Progenitor cell of endocrine pancreas (in vitro differentiated cells): ENCODE measurements at regions not wholly inside any gene's neighbourhood (a gene's known extent, or its start where the extent isn't known, plus 50 kb on each side); places are given as distances from the start of the nearest gene placed in this dataset.

Experiments used
- DNase-seq: peaks from one replicate; pipeline ENCODE4 v3.0.0; 2021; ENCODE audit warnings: low spot score; ENCODE audit not compliant: unreplicated experiment
- H3K27ac Mint-ChIP-seq: 2 replicates; pipeline ENCODE4 v1.8.0; 2021; ENCODE audit warnings: mild to moderate bottlenecking, moderate library complexity, mixed read lengths
- H3K27me3 Mint-ChIP-seq: 2 replicates; pipeline ENCODE4 v1.8.0; 2021; ENCODE audit warnings: mixed read lengths
- H3K36me3 Mint-ChIP-seq: 2 replicates; pipeline ENCODE4 v1.8.0; 2022; ENCODE audit warnings: mixed read lengths; ENCODE audit not compliant: insufficient read depth
- H3K4me1 Mint-ChIP-seq: 2 replicates; pipeline ENCODE4 v1.8.0; 2021; ENCODE audit warnings: low read depth, mixed read lengths
- H3K4me3 Mint-ChIP-seq: 2 replicates; pipeline ENCODE4 v1.8.0; 2021; ENCODE audit warnings: low read depth, mild to moderate bottlenecking, moderate library complexity, mixed read lengths
- H3K9me3 Mint-ChIP-seq: 2 replicates; pipeline ENCODE4 v1.8.0; 2021; ENCODE audit warnings: low read depth, mixed read lengths
- CTCF ChIP-seq: fragments of 200-600 bp; sonication (generic); IDR thresholded peaks from one replicate; pipeline ENCODE4 v1.5.0; 2021; ENCODE audit warnings: antibody characterized with exemption, mild to moderate bottlenecking; ENCODE audit not compliant: unreplicated experiment

- no peak overlapping the region for H3K27ac Mint-ChIP-seq
- no peaks in the 10 kb centered on the region for H3K4me1 Mint-ChIP-seq
- H3K27me3 Mint-ChIP-seq: no peaks in the 10 kb centered on the region
- no peak overlapping the region for H3K4me3 Mint-ChIP-seq
- H3K36me3 Mint-ChIP-seq: no peaks in the 10 kb centered on the region
- DNase-seq: no peak
- no peak for TF ChIP-seq CTCF
- H3K9me3 Mint-ChIP-seq: no peaks in the 10 kb centered on the region
Observed at GRCh38 chr2:104572834-104573233, 281.1 kb upstream of the POU3F3 start.

- Mint-ChIP-seq H3K27me3 (no peaks in the 10 kb centered on the region), H3K4me1 (no peaks in the 10 kb centered on the region), H3K4me3 (no peak overlapping the region), H3K27ac (no peak overlapping the region), H3K36me3 (no peaks in the 10 kb centered on the region), H3K9me3 (no peaks in the 10 kb centered on the region)
- TF ChIP-seq CTCF: no peak
- no peak for DNase-seq
Observed at GRCh38 chr2:104574367-104574766, 279.5 kb upstream of the POU3F3 start.

GRCh38 chr2:104577143-104577542 is 276.8 kb upstream of the POU3F3 start:
- no peak overlapping the region for H3K27ac Mint-ChIP-seq
- no peak for TF ChIP-seq CTCF
- H3K36me3 Mint-ChIP-seq: no peaks in the 10 kb centered on the region

GRCh38 chr2:104582471-104582870 is 271.4 kb upstream of the POU3F3 start:
- Mint-ChIP-seq H3K4me1 (peaks cover 18% of the 10 kb centered on the region), H3K4me3 (no peak overlapping the region), H3K27me3 (no peaks in the 10 kb centered on the region), H3K36me3 (no peaks in the 10 kb centered on the region), H3K9me3 (no peaks in the 10 kb centered on the region), H3K27ac (no peak overlapping the region)
- no peak for DNase-seq
- TF ChIP-seq CTCF: no peak

More at GRCh38 chr2:104577143-104577542, 276.8 kb upstream of the POU3F3 start:
- no peak for DNase-seq
- peaks cover under 1% of the 10 kb centered on the region for H3K4me1 Mint-ChIP-seq
- no peaks in the 10 kb centered on the region for H3K27me3 Mint-ChIP-seq
- H3K4me3 Mint-ChIP-seq: no peak overlapping the region
- H3K9me3 Mint-ChIP-seq: no peaks in the 10 kb centered on the region

- no peaks in the 10 kb centered on the region for H3K36me3 Mint-ChIP-seq
- H3K9me3 Mint-ChIP-seq: no peaks in the 10 kb centered on the region
- DNase-seq: no peak
- H3K27me3 Mint-ChIP-seq: no peaks in the 10 kb centered on the region
- H3K4me3 Mint-ChIP-seq: no peak overlapping the region
- TF ChIP-seq CTCF: no peak
- H3K4me1 Mint-ChIP-seq: peaks cover 18% of the 10 kb centered on the region
- no peak overlapping the region for H3K27ac Mint-ChIP-seq
Observed at GRCh38 chr2:104583811-104584210, 270.1 kb upstream of the POU3F3 start.
